A673 (cell line): ENCODE measurements at regions not wholly inside any gene's neighbourhood (a gene's known extent, or its start where the extent isn't known, plus 50 kb on each side); places are given as distances from the start of the nearest gene placed in this dataset.

ENCODE experiments used
- BruUV-seq: library from RNA; stranded (reverse); fragments of 400-500 nt; replicated peaks from 2 replicates; lab custom pipeline; 2021; lab: Mats Ljungman, UMichigan
- CTCF ChIA-PET: fragments of 300-600 bp; sonication (Branson Sonifier 250); formaldehyde crosslinking; loops from one replicate; lab custom pipeline; 2022; ENCODE audit warnings: antibody characterized with exemption; lab: Charles Lee
- POLR2A ChIA-PET: fragments of 300-600 bp; sonication (Branson Sonifier 250); formaldehyde crosslinking; loops from one replicate; lab custom pipeline; 2022; ENCODE audit warnings: antibody characterized with exemption; ENCODE audit not compliant: low non-redundant PET; lab: Charles Lee
- DNase-seq: peaks from one replicate; pipeline ENCODE4 v3.0.0-alpha.2; 2015; ENCODE audit warnings: low spot score
- H3K27ac ChIP-seq: fragments of 200-600 bp; sonication (generic); 2 replicates; pipeline ENCODE4 v1.5.1; 2016; ENCODE audit warnings: mixed run types, low read depth, mild to moderate bottlenecking, mixed read lengths, antibody characterized with exemption, low read length; ENCODE audit not compliant: poor library complexity, severe bottlenecking
- H3K27me3 ChIP-seq: fragments of 200-600 bp; sonication (generic); replicated peaks from 2 replicates; pipeline ENCODE4 v1.6.1; 2017; ENCODE audit warnings: mixed run types, low read depth, mild to moderate bottlenecking, mixed read lengths, antibody characterized with exemption, low read length; ENCODE audit not compliant: insufficient read depth, poor library complexity
- H3K36me3 ChIP-seq: fragments of 200-600 bp; sonication (generic); 2 replicates; pipeline ENCODE4 v1.6.1; 2016; ENCODE audit warnings: mixed run types, mild to moderate bottlenecking, mixed read lengths, antibody characterized with exemption, low read length; ENCODE audit not compliant: insufficient read depth, poor library complexity, severe bottlenecking
- H3K4me1 ChIP-seq: fragments of 200-600 bp; sonication (generic); 2 replicates; pipeline ENCODE4 v1.6.1; 2017; ENCODE audit warnings: mixed run types, mild to moderate bottlenecking, mixed read lengths, antibody characterized with exemption, low read length; ENCODE audit not compliant: insufficient read depth, poor library complexity, severe bottlenecking
- H3K4me3 ChIP-seq: fragments of 200-600 bp; sonication (generic); 2 replicates; pipeline ENCODE4 v1.5.1; 2016; ENCODE audit warnings: low read depth, mixed run types, mild to moderate bottlenecking, mixed read lengths, low read length; ENCODE audit not compliant: poor library complexity, severe bottlenecking
- H3K9me3 ChIP-seq: fragments of 200-600 bp; sonication (generic); 2 replicates; pipeline ENCODE4 v1.6.1; 2016; ENCODE audit warnings: mixed run types, low read depth, mild to moderate bottlenecking, mixed read lengths, antibody characterized with exemption, low read length; ENCODE audit not compliant: poor library complexity, severe bottlenecking
- CTCF ChIP-seq: fragments of 300-800, 200-600 bp; sonication (generic); conservative IDR thresholded peaks from 2 replicates; pipeline ENCODE4 v1.5.1; 2017; ENCODE audit warnings: low read depth, mild to moderate bottlenecking, antibody characterized with exemption, low read length, moderate library complexity, mixed read lengths
- EZH2 ChIP-seq: fragments of 200-600 bp; sonication (generic); IDR thresholded peaks from 2 replicates; pipeline ENCODE4 v1.6.1; 2017; ENCODE audit warnings: borderline replicate concordance, low read depth, mild to moderate bottlenecking, mixed read lengths, antibody characterized with exemption, low read length; ENCODE audit not compliant: poor library complexity, severe bottlenecking
- intact Hi-C: fragments of 100-400 bp; cut with micrococcal nuclease; formaldehyde crosslinking; loops from one replicate; pipeline ENCODE4 v1.10.0; 2022; ENCODE audit not compliant: unreplicated experiment

- Histone ChIP-seq H3K36me3 (no peaks in the 10 kb centered on the region), H3K9me3 (no peaks in the 10 kb centered on the region), H3K4me3 (no peak overlapping the region), H3K27ac (no peak overlapping the region), H3K27me3 (no peaks in the 10 kb centered on the region), H3K4me1 (no peaks in the 10 kb centered on the region)
- intact Hi-C loops: no loop called here
- TF ChIP-seq CTCF (no peak), EZH2 (no peak)
- ChIA-PET POLR2A (no interaction called here), CTCF (no interaction called here)
- DNase-seq: no peak
- BruUV-seq: no TSS peak
Observed at GRCh38 chr3:6266135-6266534, 594.8 kb upstream of the GRM7 start.

GRCh38 chr3:6273878-6274277, 587.0 kb upstream of the GRM7 start:
- Histone ChIP-seq H3K27me3 (no peaks in the 10 kb centered on the region), H3K4me1 (no peaks in the 10 kb centered on the region), H3K36me3 (no peaks in the 10 kb centered on the region), H3K4me3 (no peak overlapping the region), H3K27ac (no peak overlapping the region), H3K9me3 (no peaks in the 10 kb centered on the region)
- CTCF ChIA-PET: no interaction called here
- TF ChIP-seq CTCF (no peak), EZH2 (no peak)
- POLR2A ChIA-PET: no interaction called here
- no peak for DNase-seq
- BruUV-seq: no TSS peak
- intact Hi-C loops: no loop called here

- Histone ChIP-seq H3K27me3 (no peaks in the 10 kb centered on the region), H3K36me3 (no peaks in the 10 kb centered on the region), H3K27ac (no peak overlapping the region), H3K4me3 (no peak overlapping the region), H3K9me3 (no peaks in the 10 kb centered on the region), H3K4me1 (no peaks in the 10 kb centered on the region)
- ChIA-PET POLR2A (no interaction called here), CTCF (no interaction called here)
- intact Hi-C loops: no loop called here
- DNase-seq: no peak
- BruUV-seq: no TSS peak
- TF ChIP-seq CTCF: no peak
- TF ChIP-seq EZH2: no peak
Observed at GRCh38 chr3:6281662-6282061, 579.3 kb upstream of the GRM7 start.
